GM12892 (cell line): ENCODE measurements at regions not wholly inside any gene's neighbourhood (a gene's known extent, or its start where the extent isn't known, plus 50 kb on each side); places are given as distances from the start of the nearest gene placed in this dataset.

Experiments used
- DNase-seq: peaks from one replicate; pipeline ENCODE4 v3.0.0; 2011; ENCODE audit not compliant: insufficient read length
- FAIRE-seq: peaks from 2 replicates; lab custom pipeline; 2011; peaks lifted over from hg19 to GRCh38; lab: Jason Lieb, UNC
- POLR2A ChIP-seq: IDR thresholded peaks from 2 replicates; pipeline ENCODE4 v1.6.1; 2011; ENCODE audit warnings: low read depth, low read length, control low read depth
- POLR2AphosphoS5 ChIP-seq: IDR thresholded peaks from 2 replicates; pipeline ENCODE4 v1.6.1; 2011; ENCODE audit warnings: low read depth, low read length, control low read depth
- TAF1 ChIP-seq: IDR thresholded peaks from 2 replicates; pipeline ENCODE4 v1.6.1; 2011; ENCODE audit warnings: low read depth, mild to moderate bottlenecking, control low read depth, low read length, borderline replicate concordance

DNA sequence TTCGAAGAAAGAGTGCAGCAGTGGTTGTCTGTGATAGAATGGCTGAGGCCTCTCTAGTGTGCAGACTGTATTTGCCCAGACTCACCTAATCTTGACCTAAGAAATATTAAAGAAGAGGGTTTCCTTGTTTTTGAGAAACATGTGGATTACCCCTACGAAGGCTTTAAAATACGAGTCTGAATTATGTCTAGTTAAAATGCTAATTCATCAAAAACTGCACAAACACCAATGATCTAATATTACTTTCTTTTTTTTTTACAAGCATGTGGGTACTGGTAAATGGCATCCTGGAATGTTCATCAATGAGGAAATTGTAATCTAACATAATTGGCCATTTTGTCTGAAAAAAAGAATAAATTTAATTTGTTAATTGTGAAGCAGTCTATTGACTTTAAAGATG is 510.9 kb downstream of the EPM2A start:
- DNase-seq: no peak
- no peak for TF ChIP-seq TAF1
- TF ChIP-seq POLR2A: no peak
- TF ChIP-seq POLR2AphosphoS5: no peak
- no peak for FAIRE-seq

GRCh38 chr6:145225500-145225899 is 509.8 kb downstream of the EPM2A start:
- DNase-seq (no peak), FAIRE-seq (no peak)
- TF ChIP-seq POLR2AphosphoS5 (no peak), TAF1 (no peak), POLR2A (no peak)

GRCh38 chr6:145227593-145227992 is 507.7 kb downstream of the EPM2A start:
- no peak for FAIRE-seq
- TF ChIP-seq POLR2AphosphoS5: no peak
- TF ChIP-seq POLR2A: no peak
- TF ChIP-seq TAF1: no peak
- no peak for DNase-seq

GRCh38 chr6:145228962-145229582 is 506.2 kb downstream of the EPM2A start:
- FAIRE-seq (no peak), DNase-seq (no peak)
- TF ChIP-seq POLR2AphosphoS5: no peak
- TF ChIP-seq TAF1: no peak
- TF ChIP-seq POLR2A: no peak

DNA sequence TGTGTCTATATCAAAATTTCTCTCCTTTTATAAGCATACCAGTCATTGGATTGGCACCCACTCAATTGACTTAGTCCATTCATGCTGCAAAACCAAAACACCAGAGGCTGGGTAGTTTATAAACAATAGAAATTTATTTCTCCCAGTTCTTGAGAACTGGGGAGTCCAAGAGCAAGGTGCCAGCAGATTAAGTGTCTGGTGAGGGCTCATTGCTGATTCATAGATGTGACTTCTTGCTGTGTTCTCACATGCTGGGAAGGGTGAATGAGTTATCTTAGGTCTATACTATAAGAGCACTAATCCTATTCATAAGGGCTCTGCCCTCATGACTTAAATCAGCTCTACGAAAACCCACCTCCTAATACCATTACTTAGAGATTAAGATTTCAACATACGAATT is 501.4 kb downstream of the EPM2A start:
- FAIRE-seq (no peak), DNase-seq (no peak)
- TF ChIP-seq POLR2AphosphoS5: no peak
- TF ChIP-seq TAF1: no peak
- TF ChIP-seq POLR2A: no peak

- TF ChIP-seq POLR2A: no peak
- no peak for TF ChIP-seq TAF1
- TF ChIP-seq POLR2AphosphoS5: no peak
- DNase-seq: no peak
- no peak for FAIRE-seq
Observed at GRCh38 chr6:145235207-145235606, 500.1 kb downstream of the EPM2A start.

DNA sequence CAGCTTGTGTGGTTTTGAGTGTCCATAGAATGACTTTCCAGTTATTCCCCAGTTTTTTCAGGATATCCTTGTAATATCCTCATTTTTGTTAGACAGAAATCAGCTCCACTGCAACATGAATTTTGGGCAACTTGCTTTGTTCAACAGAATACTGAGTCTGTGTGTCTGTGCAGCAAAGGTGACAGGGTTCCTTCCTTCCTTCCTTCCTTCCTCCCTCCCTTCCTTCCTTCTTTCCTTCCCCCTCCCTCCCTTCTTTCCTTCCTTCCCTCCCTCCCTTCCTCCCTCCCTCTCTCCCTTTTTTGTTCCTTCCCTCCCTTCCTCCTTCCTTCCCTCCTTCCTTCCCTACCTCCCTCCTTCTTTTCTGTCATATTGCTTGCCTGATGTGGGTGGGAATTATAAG is 496.5 kb downstream of the EPM2A start:
- no peak for TF ChIP-seq TAF1
- TF ChIP-seq POLR2A: no peak
- no peak for TF ChIP-seq POLR2AphosphoS5
- DNase-seq: no peak

DNA sequence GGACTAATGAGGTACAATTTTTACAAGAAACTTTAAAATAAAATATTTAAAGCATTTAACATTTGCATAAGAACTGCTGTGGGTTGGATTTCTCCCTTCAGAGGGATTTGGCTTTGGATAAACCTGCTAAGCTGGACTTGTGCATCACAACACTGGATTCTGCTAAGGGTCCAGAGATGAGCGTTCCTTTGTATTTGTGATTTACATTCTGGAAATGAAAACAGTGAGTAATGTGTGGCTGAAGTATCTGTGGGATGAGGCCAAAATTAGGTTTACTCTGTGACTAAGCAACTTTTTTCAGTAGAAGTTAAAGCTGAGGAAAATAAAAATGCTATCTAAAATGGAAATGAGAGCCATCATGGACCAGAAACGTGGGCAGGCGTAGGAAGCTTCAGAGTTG is 494.3 kb downstream of the EPM2A start:
- no peak for TF ChIP-seq TAF1
- no peak for TF ChIP-seq POLR2AphosphoS5
- TF ChIP-seq POLR2A: no peak
- FAIRE-seq (no peak), DNase-seq (no peak)

More for the DNA sequence above, 496.5 kb downstream of the EPM2A start:
- FAIRE-seq: no peak

DNA sequence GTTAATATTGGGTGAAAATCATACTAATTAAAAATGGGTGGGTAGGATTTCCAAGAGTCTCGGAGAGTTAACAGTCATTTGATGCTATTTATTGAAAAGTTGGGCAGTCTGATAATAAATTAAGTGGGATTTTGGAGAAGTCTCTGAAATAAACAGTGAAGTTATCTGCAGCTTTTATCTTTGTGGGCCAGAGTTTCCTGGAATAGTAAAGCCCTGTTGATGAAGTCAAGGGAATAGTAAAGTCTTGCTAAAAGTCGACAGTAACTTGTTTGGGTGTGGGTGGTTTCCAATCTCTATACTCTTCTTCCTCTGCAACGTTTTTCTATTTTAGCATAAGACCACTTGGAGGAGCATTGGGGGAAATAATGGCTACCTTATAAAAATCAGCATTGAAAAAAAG is 493.6 kb downstream of the EPM2A start:
- TF ChIP-seq TAF1: no peak
- TF ChIP-seq POLR2AphosphoS5: no peak
- TF ChIP-seq POLR2A: no peak
- FAIRE-seq: no peak
- no peak for DNase-seq

- no peak for TF ChIP-seq POLR2A
- TF ChIP-seq TAF1: no peak
- TF ChIP-seq POLR2AphosphoS5: no peak
- no peak for DNase-seq
- no peak for FAIRE-seq
Observed at GRCh38 chr6:145244349-145245100, 490.8 kb downstream of the EPM2A start.

GRCh38 chr6:145245119-145245518 is 490.2 kb downstream of the EPM2A start:
- DNase-seq (no peak), FAIRE-seq (no peak)
- no peak for TF ChIP-seq POLR2A
